HG03039 (cell line): ENCODE measurements at regions not wholly inside any gene's neighbourhood (a gene's known extent, or its start where the extent isn't known, plus 50 kb on each side); places are given as distances from the start of the nearest gene placed in this dataset.
"Not testable (repeated sequence)": the region's sequence is repeated elsewhere in the genome, so short reads cannot be mapped to it uniquely, and the experiment has no call there.

Experiments used
- ATAC-seq: cut with Tn5 transposase; IDR thresholded peaks from one replicate; pipeline ENCODE4 v1.9.1; 2021; ENCODE audit warnings: mild to moderate bottlenecking, moderate library complexity; ENCODE audit not compliant: unreplicated experiment

GRCh38 chr14:22178333-22178839 is 410.6 kb downstream of the DAD1 start:
- ATAC-seq: peak; percentile 48

GRCh38 chr14:22177870-22178269 is 411.2 kb downstream of the DAD1 start:
- ATAC-seq: no peak

GRCh38 chr14:22176957-22177356 is 412.1 kb downstream of the DAD1 start:
- no peak for ATAC-seq

- ATAC-seq: not testable (repeated sequence)
Measured at GRCh38 chr14:22175278-22175558, 413.8 kb downstream of the DAD1 start.

GRCh38 chr14:22174412-22175277 is 414.4 kb downstream of the DAD1 start:
- ATAC-seq: no peak

GRCh38 chr14:22168092-22168955 is 420.7 kb downstream of the DAD1 start:
- ATAC-seq: no peak

GRCh38 chr14:22164616-22165015 is 424.4 kb downstream of the DAD1 start:
- ATAC-seq: no peak

- ATAC-seq: no peak
Measured at GRCh38 chr14:22163051-22163450, 426.0 kb downstream of the DAD1 start.

GRCh38 chr14:22159957-22160356 is 429.1 kb downstream of the DAD1 start:
- no peak for ATAC-seq

- ATAC-seq: no peak
Measured at GRCh38 chr14:22159099-22159498, 429.9 kb downstream of the DAD1 start.

- no peak for ATAC-seq
Measured at GRCh38 chr14:22158560-22158959, 430.5 kb downstream of the DAD1 start.

GRCh38 chr14:22155571-22155970 is 433.5 kb downstream of the DAD1 start:
- ATAC-seq: no peak

- no peak for ATAC-seq
Measured at GRCh38 chr14:22152903-22153302, 436.1 kb downstream of the DAD1 start.

- no peak for ATAC-seq
Measured at GRCh38 chr14:22152161-22152870, 436.7 kb downstream of the DAD1 start.

- no peak for ATAC-seq
Measured at GRCh38 chr14:22151121-22151520, 437.9 kb downstream of the DAD1 start.

GRCh38 chr14:22149058-22149457 is 440.0 kb downstream of the DAD1 start:
- ATAC-seq: no peak

- ATAC-seq: no peak
Measured at GRCh38 chr14:22147716-22148115, 441.3 kb downstream of the DAD1 start.

GRCh38 chr14:22143363-22143762 is 445.7 kb downstream of the DAD1 start:
- ATAC-seq: no peak

- ATAC-seq: no peak
Measured at GRCh38 chr14:22140633-22141032, 448.4 kb downstream of the DAD1 start.

GRCh38 chr14:22131749-22132476 is 457.1 kb downstream of the DAD1 start:
- no peak for ATAC-seq
